ENCODE measurements at regions not wholly inside any gene's neighbourhood (a gene's known extent, or its start where the extent isn't known, plus 50 kb on each side); places are given as distances from the start of the nearest gene placed in this dataset.

DNA sequence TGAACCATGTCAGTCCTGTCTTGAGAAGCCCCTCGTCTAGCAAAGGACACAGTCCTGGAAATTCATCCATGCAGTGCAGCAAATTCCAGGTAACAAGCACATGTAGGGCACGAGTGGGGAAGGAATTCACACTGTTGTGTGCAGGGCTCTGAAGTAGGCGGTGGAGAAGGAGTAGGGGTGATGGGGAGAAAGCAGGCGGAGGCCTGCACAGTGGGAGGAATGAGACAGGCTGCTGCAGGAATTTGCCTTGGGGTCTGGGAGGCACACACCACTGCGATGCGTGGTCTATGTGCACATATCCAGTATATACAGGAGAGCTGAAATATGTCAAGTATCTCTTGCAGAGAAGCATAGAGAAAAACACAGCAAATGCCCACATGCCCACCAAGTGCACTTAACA lies 249.2 kb upstream of the IRX2 start:
- H3K27me3 ChIP-seq (ENCODE audit: insufficient read depth, poor library complexity, severe bottlenecking): no peaks in the 10 kb centered on the region

DNA sequence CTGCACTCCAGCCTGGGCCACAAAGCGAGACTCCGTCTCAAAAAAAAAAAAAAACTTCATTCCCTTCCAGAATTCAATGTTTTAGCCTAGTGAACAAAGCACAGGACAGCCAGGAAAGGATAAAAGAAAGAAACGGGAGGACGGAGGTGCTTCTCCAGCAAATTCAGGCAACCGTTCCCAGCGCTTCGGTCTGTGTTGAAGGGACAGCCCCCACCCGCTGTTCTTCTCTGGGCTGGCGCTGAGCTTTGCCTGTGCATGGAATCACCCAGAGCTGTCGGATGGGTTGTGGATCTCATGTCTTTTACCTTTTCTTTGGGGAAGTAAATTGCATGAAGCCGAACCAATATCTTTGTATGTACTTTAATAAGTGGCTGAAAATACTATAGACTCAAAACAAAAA lies 248.4 kb upstream of the IRX2 start:
- Histone ChIP-seq H3K36me3 (ENCODE audit: low read depth) (no peaks in the 10 kb centered on the region), H3K9me3 (ENCODE audit: severe bottlenecking) (no peaks in the 10 kb centered on the region), H3K27me3 (ENCODE audit: insufficient read depth, poor library complexity, severe bottlenecking) (no peaks in the 10 kb centered on the region), H3K4me1 (ENCODE audit: insufficient read depth, poor library complexity, severe bottlenecking) (no peaks in the 10 kb centered on the region), H3K27ac (ENCODE audit: poor library complexity, severe bottlenecking) (no peak overlapping the region), H3K4me3 (ENCODE audit: severe bottlenecking) (no peak overlapping the region)
- TF ChIP-seq, protein P1, sequence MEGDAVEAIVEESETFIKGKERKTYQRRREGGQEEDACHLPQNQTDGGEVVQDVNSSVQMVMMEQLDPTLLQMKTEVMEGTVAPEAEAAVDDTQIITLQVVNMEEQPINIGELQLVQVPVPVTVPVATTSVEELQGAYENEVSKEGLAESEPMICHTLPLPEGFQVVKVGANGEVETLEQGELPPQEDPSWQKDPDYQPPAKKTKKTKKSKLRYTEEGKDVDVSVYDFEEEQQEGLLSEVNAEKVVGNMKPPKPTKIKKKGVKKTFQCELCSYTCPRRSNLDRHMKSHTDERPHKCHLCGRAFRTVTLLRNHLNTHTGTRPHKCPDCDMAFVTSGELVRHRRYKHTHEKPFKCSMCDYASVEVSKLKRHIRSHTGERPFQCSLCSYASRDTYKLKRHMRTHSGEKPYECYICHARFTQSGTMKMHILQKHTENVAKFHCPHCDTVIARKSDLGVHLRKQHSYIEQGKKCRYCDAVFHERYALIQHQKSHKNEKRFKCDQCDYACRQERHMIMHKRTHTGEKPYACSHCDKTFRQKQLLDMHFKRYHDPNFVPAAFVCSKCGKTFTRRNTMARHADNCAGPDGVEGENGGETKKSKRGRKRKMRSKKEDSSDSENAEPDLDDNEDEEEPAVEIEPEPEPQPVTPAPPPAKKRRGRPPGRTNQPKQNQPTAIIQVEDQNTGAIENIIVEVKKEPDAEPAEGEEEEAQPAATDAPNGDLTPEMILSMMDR (IDR thresholded peaks at IDR 0.05; ENCODE audit: poor library complexity, severe bottlenecking): no peak
- ATAC-seq (ENCODE audit: low read depth) (no peak), DNase-seq (ENCODE audit: low spot score) (no peak)

More for the DNA sequence above, 249.2 kb upstream of the IRX2 start:
- DNase-seq (ENCODE audit: low spot score) (no peak), ATAC-seq (ENCODE audit: low read depth) (no peak)
- Histone ChIP-seq H3K4me1 (ENCODE audit: insufficient read depth, poor library complexity, severe bottlenecking) (no peaks in the 10 kb centered on the region), H3K4me3 (ENCODE audit: severe bottlenecking) (no peak overlapping the region), H3K27ac (ENCODE audit: poor library complexity, severe bottlenecking) (no peak overlapping the region), H3K9me3 (ENCODE audit: severe bottlenecking) (no peaks in the 10 kb centered on the region), H3K36me3 (ENCODE audit: low read depth) (no peaks in the 10 kb centered on the region)
- TF ChIP-seq, protein P1 (IDR thresholded peaks at IDR 0.05; ENCODE audit: poor library complexity, severe bottlenecking): no peak

DNA sequence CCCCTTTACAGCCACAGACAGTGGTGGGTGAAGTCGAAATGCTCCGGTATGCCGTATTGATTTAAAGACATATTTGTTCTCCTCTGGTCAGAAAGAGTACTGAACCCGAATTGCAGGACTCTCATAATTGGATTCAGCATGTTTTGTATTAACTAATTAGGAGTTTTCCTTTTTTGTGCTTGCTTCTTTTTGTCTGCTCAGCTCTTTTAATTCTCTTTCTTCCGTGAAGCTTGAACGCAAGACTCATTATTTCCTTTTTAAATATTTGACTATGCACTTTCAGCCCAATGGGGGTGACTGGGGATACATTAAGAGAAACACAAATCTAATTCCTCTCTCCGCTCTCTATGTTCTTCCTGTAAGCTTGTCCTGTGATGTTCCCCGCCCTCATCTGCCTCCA lies 246.6 kb upstream of the IRX2 start:
- no peaks in the 10 kb centered on the region for H3K36me3 ChIP-seq (ENCODE audit: low read depth)
- TF ChIP-seq, protein P1 (IDR thresholded peaks at IDR 0.05; ENCODE audit: poor library complexity, severe bottlenecking): no peak
- DNase-seq (ENCODE audit: low spot score) (no peak), ATAC-seq (ENCODE audit: low read depth) (no peak)
- no peak overlapping the region for H3K4me3 ChIP-seq (ENCODE audit: severe bottlenecking)
- no peak overlapping the region for H3K27ac ChIP-seq (ENCODE audit: poor library complexity, severe bottlenecking)
- H3K4me1 ChIP-seq (ENCODE audit: insufficient read depth, poor library complexity, severe bottlenecking): no peaks in the 10 kb centered on the region
- no peaks in the 10 kb centered on the region for H3K9me3 ChIP-seq (ENCODE audit: severe bottlenecking)
- H3K27me3 ChIP-seq (ENCODE audit: insufficient read depth, poor library complexity, severe bottlenecking): no peaks in the 10 kb centered on the region

DNA sequence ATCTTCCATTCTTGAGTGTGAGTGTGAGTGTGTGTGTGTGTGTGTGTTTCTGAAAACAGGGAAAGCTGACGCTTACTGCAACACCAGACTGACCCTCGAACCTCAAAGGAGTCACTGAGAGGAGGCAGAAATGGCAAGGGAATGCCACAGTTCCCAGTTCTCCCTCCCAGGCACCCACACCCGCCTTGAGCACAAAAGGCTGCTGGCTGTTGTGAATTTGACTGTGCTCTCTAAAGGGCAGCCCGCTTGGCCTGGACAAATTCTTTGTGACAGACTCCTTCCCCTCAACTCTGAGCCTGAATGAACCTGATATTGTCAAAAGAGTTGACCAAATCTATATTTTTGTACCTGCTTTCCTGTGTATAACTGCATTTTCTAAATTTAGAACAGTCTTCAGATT lies 245.7 kb upstream of the IRX2 start:
- Histone ChIP-seq H3K9me3 (ENCODE audit: severe bottlenecking) (no peaks in the 10 kb centered on the region), H3K4me1 (ENCODE audit: insufficient read depth, poor library complexity, severe bottlenecking) (no peaks in the 10 kb centered on the region), H3K27me3 (ENCODE audit: insufficient read depth, poor library complexity, severe bottlenecking) (peaks cover under 1% of the 10 kb centered on the region), H3K27ac (ENCODE audit: poor library complexity, severe bottlenecking) (no peak overlapping the region), H3K4me3 (ENCODE audit: severe bottlenecking) (no peak overlapping the region), H3K36me3 (ENCODE audit: low read depth) (no peaks in the 10 kb centered on the region)
- TF ChIP-seq, protein P1 (IDR thresholded peaks at IDR 0.05; ENCODE audit: poor library complexity, severe bottlenecking): no peak
- DNase-seq (ENCODE audit: low spot score): no peak
- no peak for ATAC-seq (ENCODE audit: low read depth)

DNA sequence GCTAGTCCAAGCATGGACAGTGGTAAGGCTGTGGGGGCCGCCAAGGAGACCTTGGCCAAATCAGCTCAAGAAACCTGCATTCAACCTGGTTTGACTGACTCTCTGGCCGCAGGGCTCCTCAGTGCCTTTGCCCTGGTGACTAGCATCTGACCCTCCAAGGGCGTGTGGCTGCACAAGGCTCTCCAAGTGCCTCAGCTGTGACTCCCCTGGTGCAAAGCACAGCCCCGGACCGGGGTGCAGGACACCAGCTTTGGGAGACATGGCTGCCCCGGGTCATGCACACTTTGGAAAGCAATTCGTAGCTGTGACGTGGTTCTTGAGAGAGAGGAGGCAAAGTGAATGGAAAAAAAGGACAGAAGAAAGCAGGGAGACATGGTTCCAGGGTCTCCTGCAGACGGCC lies 245.2 kb upstream of the IRX2 start:
- ATAC-seq (ENCODE audit: low read depth): no peak
- TF ChIP-seq, protein P1 (IDR thresholded peaks at IDR 0.05; ENCODE audit: poor library complexity, severe bottlenecking): no peak
- H3K9me3 ChIP-seq (ENCODE audit: severe bottlenecking): no peaks in the 10 kb centered on the region
- no peak overlapping the region for H3K4me3 ChIP-seq (ENCODE audit: severe bottlenecking)
- no peak overlapping the region for H3K27ac ChIP-seq (ENCODE audit: poor library complexity, severe bottlenecking)
- H3K27me3 ChIP-seq (ENCODE audit: insufficient read depth, poor library complexity, severe bottlenecking): peaks cover 5% of the 10 kb centered on the region
- H3K36me3 ChIP-seq (ENCODE audit: low read depth): no peaks in the 10 kb centered on the region
- no peaks in the 10 kb centered on the region for H3K4me1 ChIP-seq (ENCODE audit: insufficient read depth, poor library complexity, severe bottlenecking)
- DNase-seq (ENCODE audit: low spot score): no peak

All from RWPE2 (cell line).